T47D (cell line): ENCODE measurements at regions not wholly inside any gene's neighbourhood (a gene's known extent, or its start where the extent isn't known, plus 50 kb on each side); places are given as distances from the start of the nearest gene placed in this dataset.
A peak's percentile ranks its signal among the peaks of the same experiment; 100 is the strongest.

Source experiments
- DNase-seq, 2 experiments: peaks; one replicate each; pipeline versions ENCODE4 v3.0.0 to v3.0.0-alpha.2; 2011 to 2012; ENCODE audit warnings: low read depth in 1 of 2, low spot score in 1 of 2
- JUND ChIP-seq: IDR thresholded peaks from 2 replicates; pipeline ENCODE4 v1.6.1; 2012; ENCODE audit warnings: low read depth
- in situ Hi-C: cut with HindIII; loops from 2 replicates; pipeline ENCODE4 v1.10.0; 2016; ENCODE audit warnings: low sequenced_read_pairs, low pct_unique_long_range_greater_than_20kb

- peak in 1 of 2 experiments; percentile 12 for DNase-seq
These were observed 1138.5 kb downstream of the CDH11 start for GRCh38 chr16:63983401-63983800.

GRCh38 chr16:63982741-63983140, 1139.1 kb downstream of the CDH11 start:
- no peak for DNase-seq
- in situ Hi-C loops, result no loop called here
- TF ChIP-seq JUND, result no peak

More at GRCh38 chr16:63983401-63983800, 1138.5 kb downstream of the CDH11 start:
- in situ Hi-C loops, result no loop called here
- TF ChIP-seq JUND, result no peak

- no peak for DNase-seq
- in situ Hi-C loops, result no loop called here
- TF ChIP-seq JUND, result no peak
These were observed 1139.8 kb downstream of the CDH11 start for GRCh38 chr16:63982110-63982509.

GRCh38 chr16:63981639-63982038, 1140.2 kb downstream of the CDH11 start:
- in situ Hi-C loops, result no loop called here
- no peak for TF ChIP-seq JUND
- no peak for DNase-seq

- TF ChIP-seq JUND, result no peak
- in situ Hi-C loops, result no loop called here
- DNase-seq, result no peak
These were observed 1141.1 kb downstream of the CDH11 start for GRCh38 chr16:63980763-63981162.

GRCh38 chr16:63978240-63978639, 1143.6 kb downstream of the CDH11 start:
- in situ Hi-C loops, result no loop called here
- DNase-seq, result no peak
- no peak for TF ChIP-seq JUND

- no peak for TF ChIP-seq JUND
- in situ Hi-C loops, result no loop called here
- DNase-seq, result no peak
These were observed 1145.5 kb downstream of the CDH11 start for GRCh38 chr16:63976345-63976744.

GRCh38 chr16:63975669-63976068, 1146.2 kb downstream of the CDH11 start:
- TF ChIP-seq JUND, result no peak
- in situ Hi-C loops, result no loop called here
- no peak for DNase-seq

GRCh38 chr16:63967966-63968365, 1153.9 kb downstream of the CDH11 start:
- TF ChIP-seq JUND, result no peak
- no peak for DNase-seq
- in situ Hi-C loops, result no loop called here

- no peak for DNase-seq
- TF ChIP-seq JUND, result no peak
- in situ Hi-C loops, result no loop called here
These were observed 1161.5 kb downstream of the CDH11 start for GRCh38 chr16:63960321-63960720.

- no peak for TF ChIP-seq JUND
- no peak for DNase-seq
- in situ Hi-C loops, result no loop called here
These were observed 1174.8 kb downstream of the CDH11 start for GRCh38 chr16:63947022-63947421.

GRCh38 chr16:63945806-63946205, 1176.1 kb downstream of the CDH11 start:
- TF ChIP-seq JUND, result no peak
- no peak for DNase-seq
- in situ Hi-C loops, result no loop called here

- no peak for TF ChIP-seq JUND
- in situ Hi-C loops, result no loop called here
These were observed 1178.3 kb downstream of the CDH11 start for GRCh38 chr16:63943566-63943965.

GRCh38 chr16:63938661-63939060, 1183.2 kb downstream of the CDH11 start:
- in situ Hi-C loops, result no loop called here

More at GRCh38 chr16:63943566-63943965, 1178.3 kb downstream of the CDH11 start:
- DNase-seq, result no peak

More at GRCh38 chr16:63938661-63939060, 1183.2 kb downstream of the CDH11 start:
- no peak for DNase-seq
- no peak for TF ChIP-seq JUND
